Adrenal gland (tissue), 5 donors: ENCODE measurements at regions not wholly inside any gene's neighbourhood (a gene's known extent, or its start where the extent isn't known, plus 50 kb on each side); places are given as distances from the start of the nearest gene placed in this dataset.

Experiments
- POLR2A ChIP-seq, 2 donors: fragments of 450-650 bp; IDR thresholded peaks; one replicate each; pipeline ENCODE4 v1.6.1; 2017; ENCODE audit warnings: antibody characterized with exemption in 2 of 2, mild to moderate bottlenecking in 2 of 2, moderate library complexity in 1 of 2
- TF ChIP-seq, protein P1 (sequence below), 6 experiments: fragments of 450-650 bp in 4 of 6; fragments of 200-600 bp in 2 of 6; sonication (generic) in 1 of 6; IDR thresholded peaks; 1 replicate in 5 of 6; 2 replicates in 1 of 6; pipeline versions ENCODE4 v1.5.1 to v1.8.0; 2016 to 2021; ENCODE audit warnings: antibody characterized with exemption in 6 of 6, mild to moderate bottlenecking in 2 of 6, moderate library complexity in 1 of 6
- donor health status: DM: no; HTN: no; CAD: no.

DNA sequence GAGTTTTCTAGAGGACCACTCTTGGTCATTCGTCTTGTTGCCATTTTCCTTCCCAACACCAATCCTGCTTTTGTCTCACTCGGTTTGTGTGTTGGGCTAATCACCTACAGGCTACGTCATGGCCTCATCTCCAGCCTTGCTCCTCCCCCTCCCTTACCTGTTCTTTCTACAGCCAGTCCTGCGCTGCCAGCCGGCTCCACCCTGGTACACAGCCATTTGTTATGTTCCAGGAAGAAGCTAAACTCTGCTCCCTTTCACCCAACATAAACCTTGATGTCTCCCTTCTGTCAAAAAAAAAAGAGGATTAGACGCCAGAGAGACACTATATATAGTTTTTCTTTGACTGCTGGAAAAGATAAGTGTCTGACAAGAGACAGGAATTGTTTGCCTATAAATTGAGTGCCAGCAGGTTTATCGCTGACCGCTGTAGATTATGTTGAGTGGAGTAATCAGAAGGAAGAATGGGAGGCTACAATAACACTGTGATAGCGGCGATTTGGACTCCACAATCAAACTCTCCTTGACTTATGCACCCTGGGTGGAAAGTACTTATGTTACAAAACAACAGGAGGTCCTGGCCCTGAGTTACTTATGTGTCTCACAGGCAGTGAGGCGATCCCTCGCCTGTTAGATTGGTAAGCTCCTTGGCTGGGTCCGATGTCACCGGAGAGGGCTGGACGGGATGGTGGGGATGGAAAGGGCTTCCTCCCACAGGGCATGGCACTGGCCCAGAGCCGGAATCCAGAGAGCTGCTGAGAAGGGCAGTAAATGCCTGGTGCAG lies 171.3 kb upstream of the BMPER start:
- TF ChIP-seq POLR2A (IDR thresholded peaks at IDR 0.05), result no peak
- TF ChIP-seq, protein P1, sequence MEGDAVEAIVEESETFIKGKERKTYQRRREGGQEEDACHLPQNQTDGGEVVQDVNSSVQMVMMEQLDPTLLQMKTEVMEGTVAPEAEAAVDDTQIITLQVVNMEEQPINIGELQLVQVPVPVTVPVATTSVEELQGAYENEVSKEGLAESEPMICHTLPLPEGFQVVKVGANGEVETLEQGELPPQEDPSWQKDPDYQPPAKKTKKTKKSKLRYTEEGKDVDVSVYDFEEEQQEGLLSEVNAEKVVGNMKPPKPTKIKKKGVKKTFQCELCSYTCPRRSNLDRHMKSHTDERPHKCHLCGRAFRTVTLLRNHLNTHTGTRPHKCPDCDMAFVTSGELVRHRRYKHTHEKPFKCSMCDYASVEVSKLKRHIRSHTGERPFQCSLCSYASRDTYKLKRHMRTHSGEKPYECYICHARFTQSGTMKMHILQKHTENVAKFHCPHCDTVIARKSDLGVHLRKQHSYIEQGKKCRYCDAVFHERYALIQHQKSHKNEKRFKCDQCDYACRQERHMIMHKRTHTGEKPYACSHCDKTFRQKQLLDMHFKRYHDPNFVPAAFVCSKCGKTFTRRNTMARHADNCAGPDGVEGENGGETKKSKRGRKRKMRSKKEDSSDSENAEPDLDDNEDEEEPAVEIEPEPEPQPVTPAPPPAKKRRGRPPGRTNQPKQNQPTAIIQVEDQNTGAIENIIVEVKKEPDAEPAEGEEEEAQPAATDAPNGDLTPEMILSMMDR (IDR thresholded peaks at IDR 0.05), result no peak
